Skeletal muscle satellite cell (primary cell): ENCODE measurements at regions not wholly inside any gene's neighbourhood (a gene's known extent, or its start where the extent isn't known, plus 50 kb on each side); places are given as distances from the start of the nearest gene placed in this dataset.

Experiments
- H3K27me3 ChIP-seq: 2 replicates; pipeline ENCODE4 v1.7.0; 2013; ENCODE audit warnings: low read length; ENCODE audit not compliant: control insufficient read depth, insufficient read depth
- H3K36me3 ChIP-seq: 2 replicates; pipeline ENCODE4 v1.7.0; 2013; ENCODE audit warnings: mild to moderate bottlenecking, control low read depth, low read length; ENCODE audit not compliant: insufficient read depth
- H3K4me1 ChIP-seq: 2 replicates; pipeline ENCODE4 v1.7.0; 2013; ENCODE audit warnings: low read length; ENCODE audit not compliant: control insufficient read depth, insufficient read depth
- H3K4me2 ChIP-seq: 2 replicates; pipeline ENCODE4 v1.7.0; 2013; ENCODE audit warnings: mild to moderate bottlenecking, low read length
- H3K4me3 ChIP-seq: 2 replicates; pipeline ENCODE4 v1.7.0; 2013; ENCODE audit warnings: low read length
- H3K9ac ChIP-seq: 2 replicates; pipeline ENCODE4 v1.7.0; 2013; ENCODE audit warnings: mild to moderate bottlenecking, low read depth, low read length, moderate library complexity
- H3K9me3 ChIP-seq: replicated peaks from 2 replicates; pipeline ENCODE4 v1.7.0; 2013; ENCODE audit warnings: mild to moderate bottlenecking, control low read depth, low read length

DNA sequence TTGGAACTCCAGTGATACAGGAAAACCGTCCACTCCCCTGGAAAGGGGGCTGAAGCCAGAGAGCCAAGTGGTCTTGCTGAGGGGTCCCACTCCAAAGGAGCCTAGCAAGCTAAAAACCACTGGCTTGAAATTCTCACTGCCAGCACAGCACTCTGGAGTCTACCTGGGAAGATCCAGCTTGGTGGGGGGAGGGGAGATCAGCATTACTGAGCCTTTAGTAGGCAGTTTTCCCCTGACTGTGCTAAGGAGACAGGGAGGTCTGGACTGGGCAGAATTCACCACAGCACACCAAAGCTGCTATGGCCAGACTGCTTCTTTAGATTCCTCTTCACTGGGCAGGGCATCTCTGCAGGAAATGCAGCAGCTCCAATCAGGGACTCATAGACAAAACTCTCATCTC is 510.7 kb upstream of the LRRTM1 start:
- Histone ChIP-seq H3K9me3 (peaks cover 5% of the 10 kb centered on the region), H3K36me3 (no peaks in the 10 kb centered on the region), H3K27me3 (no peaks in the 10 kb centered on the region), H3K9ac (no peak overlapping the region), H3K4me1 (no peaks in the 10 kb centered on the region), H3K4me3 (no peak overlapping the region), H3K4me2 (no peak overlapping the region)

- no peaks in the 10 kb centered on the region for H3K27me3 ChIP-seq
- H3K9me3 ChIP-seq = no peaks in the 10 kb centered on the region
- no peak overlapping the region for H3K4me3 ChIP-seq
- no peak overlapping the region for H3K9ac ChIP-seq
- no peaks in the 10 kb centered on the region for H3K4me1 ChIP-seq
- no peaks in the 10 kb centered on the region for H3K36me3 ChIP-seq
- H3K4me2 ChIP-seq = no peak overlapping the region
These were observed 482.0 kb upstream of the LRRTM1 start for GRCh38 chr2:80786584-80786983.

DNA sequence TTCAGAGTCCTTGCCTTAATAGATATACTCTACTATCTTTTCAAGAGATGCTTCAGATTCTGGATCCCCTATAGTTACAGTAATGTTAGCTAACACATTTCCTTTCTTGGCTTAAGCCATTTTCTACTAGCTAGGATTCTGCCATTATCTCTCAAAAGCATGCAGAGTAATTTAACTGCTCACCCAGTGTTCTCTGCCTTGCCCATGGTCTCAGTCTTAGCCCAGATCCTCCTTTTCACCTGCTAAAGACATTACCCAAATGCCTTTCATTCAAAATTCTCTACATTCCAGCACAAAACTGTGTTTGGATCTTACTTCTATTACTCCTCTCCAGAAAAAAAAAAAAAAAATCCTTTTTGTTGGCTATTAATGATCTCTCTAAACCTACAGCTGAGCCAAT is 474.2 kb upstream of the LRRTM1 start:
- no peak overlapping the region for H3K4me3 ChIP-seq
- H3K4me2 ChIP-seq = no peak overlapping the region
- H3K9ac ChIP-seq = no peak overlapping the region
- H3K9me3 ChIP-seq = peaks cover 16% of the 10 kb centered on the region
- no peaks in the 10 kb centered on the region for H3K4me1 ChIP-seq
- H3K36me3 ChIP-seq = no peaks in the 10 kb centered on the region
- H3K27me3 ChIP-seq = no peaks in the 10 kb centered on the region

- H3K9me3 ChIP-seq = no peaks in the 10 kb centered on the region
- H3K4me2 ChIP-seq = no peak overlapping the region
- H3K36me3 ChIP-seq = no peaks in the 10 kb centered on the region
- H3K27me3 ChIP-seq = no peaks in the 10 kb centered on the region
- no peaks in the 10 kb centered on the region for H3K4me1 ChIP-seq
- H3K4me3 ChIP-seq = no peak overlapping the region
- H3K9ac ChIP-seq = no peak overlapping the region
These were observed 444.0 kb upstream of the LRRTM1 start for GRCh38 chr2:80748592-80748991.

- no peaks in the 10 kb centered on the region for H3K4me1 ChIP-seq
- H3K36me3 ChIP-seq = no peaks in the 10 kb centered on the region
- no peaks in the 10 kb centered on the region for H3K27me3 ChIP-seq
- no peaks in the 10 kb centered on the region for H3K9me3 ChIP-seq
- H3K4me2 ChIP-seq = no peak overlapping the region
- H3K9ac ChIP-seq = no peak overlapping the region
- H3K4me3 ChIP-seq = no peak overlapping the region
These were observed 432.5 kb upstream of the LRRTM1 start for GRCh38 chr2:80737047-80737446.

DNA sequence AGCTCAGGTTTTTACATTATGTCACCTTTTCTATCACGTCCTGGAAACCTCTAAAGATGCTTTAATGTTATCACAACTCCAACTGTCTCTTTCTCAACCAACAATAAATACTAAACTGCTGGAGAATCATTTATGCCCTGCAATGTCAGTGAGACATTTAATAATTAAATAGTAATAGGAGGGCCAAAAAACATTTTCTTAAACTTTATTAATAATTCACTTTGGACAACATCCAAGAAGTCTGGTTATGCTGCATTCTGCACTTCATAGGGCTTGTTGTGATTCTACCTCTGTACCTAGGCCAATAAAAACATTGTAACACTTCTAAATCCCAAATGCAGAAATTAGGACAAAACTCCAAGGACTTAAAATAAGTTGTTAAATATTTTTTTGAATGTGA is 420.4 kb upstream of the LRRTM1 start:
- H3K9me3 ChIP-seq = peaks cover 6% of the 10 kb centered on the region
- no peak overlapping the region for H3K4me3 ChIP-seq
- no peak overlapping the region for H3K9ac ChIP-seq
- no peak overlapping the region for H3K4me2 ChIP-seq
- H3K4me1 ChIP-seq = no peaks in the 10 kb centered on the region
- no peaks in the 10 kb centered on the region for H3K36me3 ChIP-seq
- no peaks in the 10 kb centered on the region for H3K27me3 ChIP-seq

- Histone ChIP-seq H3K9me3 (peaks cover under 1% of the 10 kb centered on the region), H3K4me1 (no peaks in the 10 kb centered on the region), H3K36me3 (no peaks in the 10 kb centered on the region), H3K4me3 (no peak overlapping the region), H3K9ac (no peak overlapping the region), H3K27me3 (no peaks in the 10 kb centered on the region), H3K4me2 (no peak overlapping the region)
These were observed 418.3 kb upstream of the LRRTM1 start for GRCh38 chr2:80722803-80723202.

GRCh38 chr2:80719607-80720006 is 415.1 kb upstream of the LRRTM1 start:
- no peak overlapping the region for H3K4me3 ChIP-seq
- H3K9ac ChIP-seq = no peak overlapping the region
- H3K27me3 ChIP-seq = no peaks in the 10 kb centered on the region
- no peaks in the 10 kb centered on the region for H3K36me3 ChIP-seq
- no peak overlapping the region for H3K4me2 ChIP-seq
- H3K4me1 ChIP-seq = no peaks in the 10 kb centered on the region
- no peaks in the 10 kb centered on the region for H3K9me3 ChIP-seq

- H3K4me2 ChIP-seq = no peak overlapping the region
- no peak overlapping the region for H3K9ac ChIP-seq
- H3K4me1 ChIP-seq = no peaks in the 10 kb centered on the region
- no peak overlapping the region for H3K4me3 ChIP-seq
- no peaks in the 10 kb centered on the region for H3K27me3 ChIP-seq
- H3K9me3 ChIP-seq = peaks cover 6% of the 10 kb centered on the region
- no peaks in the 10 kb centered on the region for H3K36me3 ChIP-seq
These were observed 410.9 kb upstream of the LRRTM1 start for GRCh38 chr2:80715433-80715832.

DNA sequence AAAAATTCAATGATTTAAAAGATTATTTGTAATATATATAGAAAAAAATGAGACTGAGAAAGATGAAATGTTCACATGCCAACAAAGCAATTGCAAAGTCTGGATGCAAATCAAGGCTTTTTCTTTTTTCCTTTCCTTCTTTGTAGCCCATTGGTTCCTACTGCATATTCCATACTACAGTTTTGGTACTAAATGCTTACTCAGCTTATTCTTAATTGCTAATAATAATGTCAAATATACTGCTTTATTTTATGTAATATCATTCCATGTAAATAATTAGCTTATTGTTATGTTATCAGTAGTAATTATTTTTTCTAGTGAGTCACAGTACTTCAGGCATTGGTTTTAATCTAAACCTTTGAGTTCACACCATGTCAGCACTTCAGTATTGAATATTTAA is 407.4 kb upstream of the LRRTM1 start:
- Histone ChIP-seq H3K27me3 (no peaks in the 10 kb centered on the region), H3K9me3 (peaks cover 6% of the 10 kb centered on the region), H3K4me3 (no peak overlapping the region), H3K36me3 (no peaks in the 10 kb centered on the region), H3K4me1 (no peaks in the 10 kb centered on the region), H3K4me2 (no peak overlapping the region), H3K9ac (no peak overlapping the region)

- Histone ChIP-seq H3K4me1 (no peaks in the 10 kb centered on the region), H3K9me3 (no peaks in the 10 kb centered on the region), H3K4me2 (no peak overlapping the region), H3K36me3 (no peaks in the 10 kb centered on the region), H3K9ac (no peak overlapping the region), H3K4me3 (no peak overlapping the region), H3K27me3 (no peaks in the 10 kb centered on the region)
These were observed 402.4 kb upstream of the LRRTM1 start for GRCh38 chr2:80706951-80707350.

GRCh38 chr2:80706541-80706940 is 402.0 kb upstream of the LRRTM1 start:
- H3K4me3 ChIP-seq = no peak overlapping the region
- H3K4me2 ChIP-seq = no peak overlapping the region
- H3K9ac ChIP-seq = no peak overlapping the region
- no peaks in the 10 kb centered on the region for H3K9me3 ChIP-seq
- no peaks in the 10 kb centered on the region for H3K36me3 ChIP-seq
- H3K4me1 ChIP-seq = no peaks in the 10 kb centered on the region
- H3K27me3 ChIP-seq = no peaks in the 10 kb centered on the region
